GM18507 (cell line): ENCODE measurements at regions not wholly inside any gene's neighbourhood (a gene's known extent, or its start where the extent isn't known, plus 50 kb on each side); places are given as distances from the start of the nearest gene placed in this dataset.
A peak's percentile ranks its signal among the peaks of the same experiment; 100 is the strongest.
"Not testable (repeated sequence)": the region's sequence is repeated elsewhere in the genome, so short reads cannot be mapped to it uniquely, and the experiment has no call there.

ENCODE experiments used
- DNase-seq: peaks from one replicate; pipeline ENCODE4 v3.0.0; 2011; ENCODE audit warnings: low read depth; ENCODE audit not compliant: insufficient read length; ENCODE audit errors: extremely low spot score
- FAIRE-seq: peaks from 2 replicates; lab custom pipeline; 2011; peaks lifted over from hg19 to GRCh38; lab: Jason Lieb, UNC

DNA sequence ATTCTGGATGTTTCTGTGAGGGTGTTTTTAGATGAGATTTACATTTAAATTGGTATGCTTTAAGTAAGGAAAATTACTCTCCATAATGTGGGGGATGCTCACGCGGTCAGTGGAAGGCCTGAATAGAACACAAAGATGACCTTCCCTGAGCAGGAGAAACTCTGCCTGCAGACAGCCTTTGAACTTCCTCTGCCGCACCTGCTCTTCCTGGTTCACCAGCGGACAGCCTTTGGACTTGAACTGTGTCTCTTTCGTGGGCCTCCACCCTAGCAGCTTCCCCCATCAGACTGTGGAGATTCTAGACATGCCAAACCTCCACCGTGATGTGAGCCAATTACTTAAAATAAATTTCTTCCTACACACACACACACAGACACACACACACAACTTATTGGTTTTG, 210.7 kb downstream of the EFCAB11 start:
- DNase-seq (no peak), FAIRE-seq (no peak)

DNA sequence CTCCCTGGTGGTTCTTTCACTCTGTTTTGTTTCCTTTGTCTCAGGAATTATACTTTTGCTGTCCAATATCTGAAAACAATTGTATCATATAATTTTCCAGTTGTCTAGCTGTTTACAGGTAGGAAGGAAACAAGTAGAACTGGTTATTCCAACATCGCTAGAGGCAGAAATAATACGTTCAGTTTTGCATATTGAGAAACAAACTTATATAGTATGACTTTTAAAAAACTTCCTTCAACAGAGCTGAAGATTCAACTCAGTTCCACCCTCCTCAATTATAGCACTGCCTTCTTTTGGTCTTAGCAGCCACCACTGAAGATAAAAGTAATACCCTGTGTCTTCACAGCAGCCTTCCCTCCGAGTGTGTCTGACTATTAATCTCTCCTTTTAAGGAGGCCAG, 214.3 kb downstream of the EFCAB11 start:
- DNase-seq, result no peak
- no peak for FAIRE-seq

DNA sequence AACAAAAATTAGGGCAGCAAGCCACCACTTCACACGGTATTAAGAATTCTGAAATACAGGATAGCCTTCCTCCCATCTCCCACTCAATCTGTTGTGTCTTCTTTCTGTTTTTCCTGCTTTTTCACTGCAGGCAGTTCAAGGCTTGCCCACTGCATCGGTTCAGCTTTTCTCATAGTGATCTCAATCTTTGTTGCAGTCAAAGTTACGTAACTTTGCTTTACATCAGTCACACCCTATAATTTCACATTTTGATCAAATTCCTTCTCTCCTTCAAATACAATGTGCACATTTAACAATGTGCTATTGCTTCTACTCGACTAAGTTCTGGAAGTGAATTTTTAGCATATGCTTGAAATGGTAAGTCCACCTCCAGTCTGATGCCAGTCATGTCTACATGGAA, 217.6 kb downstream of the EFCAB11 start:
- DNase-seq, result no peak
- no peak for FAIRE-seq

DNA sequence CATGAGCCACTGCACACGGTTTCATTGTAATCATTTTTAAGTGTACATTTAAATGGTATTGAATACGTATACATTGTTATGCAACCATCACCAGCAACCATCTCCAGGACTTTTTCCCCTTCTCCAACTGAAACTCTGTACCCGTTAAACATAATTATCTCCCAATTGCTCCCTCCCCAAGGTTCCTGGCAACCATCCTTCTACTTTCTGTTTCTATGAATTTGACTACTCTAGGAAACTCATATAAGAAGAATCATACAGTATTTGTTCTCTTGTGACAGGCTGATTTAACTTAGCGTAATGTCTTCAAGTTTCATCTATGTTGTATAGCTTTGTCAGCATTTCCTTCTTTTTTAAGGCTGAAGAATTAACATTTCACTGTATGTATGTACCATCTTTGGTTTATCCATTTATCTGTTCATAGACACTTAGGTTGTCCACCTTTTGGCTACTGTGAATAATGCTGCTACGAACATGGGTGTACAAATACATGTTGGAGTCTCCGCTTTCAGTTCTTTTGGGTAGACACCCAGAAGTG, 223.1 kb downstream of the EFCAB11 start:
- no peak for FAIRE-seq
- DNase-seq, result no peak

DNA sequence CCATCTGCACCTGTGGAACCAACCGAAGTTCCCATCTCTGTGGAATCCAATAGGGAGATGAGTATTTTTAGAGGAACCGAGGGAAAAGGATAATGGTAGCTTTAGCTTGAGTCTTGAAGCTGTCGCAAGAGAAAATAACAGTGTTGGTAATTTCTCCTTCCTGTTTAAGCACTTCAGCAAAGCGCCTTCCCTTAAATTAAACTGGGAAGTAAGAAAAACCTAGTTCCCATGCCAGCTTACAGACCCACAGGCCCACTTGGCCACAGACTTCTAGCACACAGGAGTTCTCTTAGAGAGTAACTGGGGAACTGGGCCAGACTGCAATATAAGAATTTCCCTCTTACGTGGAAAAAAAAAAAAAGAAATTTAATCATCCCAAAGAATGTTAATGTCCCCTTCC, 223.8 kb downstream of the EFCAB11 start:
- FAIRE-seq, result no peak
- DNase-seq, result no peak

DNA sequence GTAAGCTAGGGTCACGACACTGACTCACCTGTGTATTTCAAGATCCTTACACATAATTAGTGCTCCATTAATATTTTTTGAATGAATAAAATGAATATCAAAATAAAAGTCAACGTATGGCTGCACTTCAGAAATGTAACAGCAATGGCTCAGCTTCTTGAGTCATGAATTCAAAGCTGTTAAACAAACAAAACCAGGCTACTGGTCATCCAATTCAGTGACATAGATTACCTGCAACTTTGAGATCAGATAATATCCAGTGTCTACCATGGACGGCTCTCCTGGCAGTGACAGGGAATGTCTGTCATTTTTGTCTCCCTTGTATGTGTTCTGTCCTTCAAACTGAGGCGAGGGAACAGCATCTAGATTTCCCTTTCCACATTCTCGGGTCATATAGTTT, 225.6 kb downstream of the EFCAB11 start:
- no peak for FAIRE-seq
- DNase-seq, result no peak

DNA sequence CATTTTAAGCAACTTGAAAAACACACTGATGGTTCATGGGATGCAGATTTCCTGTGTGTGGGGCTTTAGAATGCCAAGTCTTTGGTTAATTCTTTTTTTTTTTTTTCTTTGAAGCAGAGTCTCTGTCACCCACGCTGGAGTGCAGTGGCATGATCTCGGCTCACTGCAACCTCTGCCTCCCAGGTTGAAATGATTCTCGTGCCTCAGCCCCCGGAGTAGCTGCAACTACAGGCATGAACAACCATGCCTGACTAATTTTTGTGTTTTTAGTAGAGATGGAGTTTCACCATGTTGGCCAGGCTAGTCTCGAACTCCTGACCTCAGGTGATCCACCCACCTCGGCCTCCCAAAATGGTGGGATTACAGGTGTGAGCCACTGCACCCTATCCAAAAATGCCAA, 228.3 kb downstream of the EFCAB11 start:
- DNase-seq, FAIRE-seq: not testable (repeated sequence)

DNA sequence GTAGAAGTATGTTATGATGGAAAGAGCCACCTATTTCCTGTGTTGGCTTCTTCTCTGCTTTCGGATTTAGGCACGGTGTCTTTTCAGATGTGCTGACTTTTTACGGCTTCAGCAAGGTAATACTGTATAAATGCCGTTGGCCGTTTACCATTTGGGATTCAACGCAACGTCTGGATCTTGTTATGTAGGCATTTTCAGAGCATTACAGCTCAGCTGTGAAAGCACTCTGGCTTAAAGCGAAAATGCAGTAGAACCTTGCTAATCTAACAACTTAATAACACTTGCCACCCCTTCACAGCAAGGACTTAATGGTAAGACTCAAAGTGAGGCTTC, 229.9 kb downstream of the EFCAB11 start:
- FAIRE-seq (peak; percentile 26), DNase-seq (no peak)

DNA sequence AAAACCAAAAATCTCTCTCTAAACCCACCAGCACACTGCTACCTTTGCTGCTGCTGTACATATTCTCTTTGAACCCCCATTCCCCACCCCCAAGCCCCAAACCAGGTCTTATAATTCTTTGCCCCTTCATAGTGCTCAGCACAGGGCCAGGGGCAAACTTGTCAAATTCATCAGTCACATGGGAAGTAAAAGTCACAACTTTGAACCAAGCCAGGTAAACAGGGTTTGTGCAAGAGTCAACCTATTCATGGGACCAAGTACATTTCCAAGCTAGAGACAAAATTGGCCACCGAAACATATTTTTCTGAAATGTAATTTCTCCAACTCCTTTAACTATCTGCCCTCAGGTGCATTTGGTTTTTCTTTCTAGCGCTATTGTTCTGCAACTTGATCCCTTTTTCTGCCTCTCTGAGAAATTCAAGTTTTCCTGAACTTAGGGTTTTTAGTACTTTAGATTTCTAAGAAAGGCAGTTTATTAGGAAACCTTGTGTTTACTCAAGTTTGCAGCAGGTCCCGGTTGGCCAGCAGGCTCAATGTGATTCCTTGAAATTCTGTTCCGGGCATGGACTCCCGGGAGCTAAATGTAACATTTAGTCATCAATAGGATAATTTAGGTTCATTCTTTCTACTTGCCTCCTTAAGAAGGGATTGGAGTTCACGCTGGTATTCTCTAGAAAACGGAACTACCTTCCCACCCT, 230.5 kb downstream of the EFCAB11 start:
- DNase-seq, result no peak
- FAIRE-seq, result no peak

DNA sequence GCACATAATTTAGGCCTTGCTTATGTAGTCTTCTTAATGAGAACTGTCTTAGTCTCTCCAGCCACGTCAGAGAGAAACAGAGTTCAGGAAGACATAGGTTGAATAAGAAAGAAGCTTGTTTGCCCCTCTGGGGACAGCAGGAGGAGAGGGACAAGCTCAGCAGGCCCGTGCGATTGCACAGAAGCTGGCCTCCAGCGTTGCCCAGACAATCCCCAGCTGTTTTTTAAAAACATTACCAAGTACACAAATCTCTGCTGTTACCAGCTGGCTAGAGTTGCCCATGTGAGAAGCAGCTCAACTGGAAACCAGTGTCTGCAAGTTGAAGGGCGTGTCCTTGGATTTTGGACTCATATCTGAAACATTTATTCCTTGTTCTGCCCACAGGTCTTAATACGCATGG, 232.6 kb downstream of the EFCAB11 start:
- DNase-seq (no peak), FAIRE-seq (no peak)

DNA sequence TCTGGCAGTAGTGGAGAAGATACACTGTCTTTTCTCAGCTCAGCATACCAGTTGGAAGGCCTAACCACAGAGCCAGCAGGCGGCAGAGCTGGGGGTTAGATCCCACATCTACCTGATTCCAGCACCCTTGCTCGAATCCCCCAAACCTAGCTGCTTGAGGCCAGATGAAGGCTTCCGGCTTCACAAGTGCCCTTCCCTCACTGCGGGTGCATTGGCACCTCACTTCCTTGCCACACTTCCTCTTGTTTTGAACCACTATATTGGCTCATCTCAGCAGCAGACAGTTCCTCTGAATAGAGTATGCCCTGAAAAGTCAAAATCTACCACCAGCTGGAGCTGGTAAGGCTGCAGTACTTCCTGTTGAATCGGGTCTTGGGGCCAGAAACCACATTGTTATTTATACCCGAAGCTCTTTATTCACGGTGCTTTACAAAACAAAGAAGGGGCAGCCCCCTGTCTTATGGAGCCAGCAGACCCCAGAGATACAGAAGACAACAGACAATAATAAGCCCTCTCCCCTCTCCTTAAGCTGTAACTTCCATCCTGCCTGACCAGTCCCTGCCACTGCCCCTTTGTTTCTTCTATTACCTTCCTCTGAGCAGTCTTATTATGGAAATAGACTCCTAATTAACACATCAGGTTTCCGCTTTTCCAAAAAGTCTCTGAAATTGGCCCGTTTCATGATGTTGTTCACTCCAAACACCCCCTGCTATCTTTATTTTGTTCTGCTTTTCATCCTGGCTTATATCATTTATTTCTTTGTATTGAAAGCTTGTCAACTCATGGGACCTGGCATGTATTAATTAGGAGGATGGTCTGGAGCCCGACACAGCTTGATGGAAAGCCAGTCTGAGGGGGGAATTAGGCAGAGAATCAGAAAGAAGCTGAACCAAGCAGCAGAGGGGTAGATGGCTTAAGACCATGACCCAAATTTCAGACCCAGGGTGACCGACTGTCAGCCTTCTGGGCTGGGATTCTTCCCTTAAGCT, 233.5 kb downstream of the EFCAB11 start:
- FAIRE-seq (peak; percentile 69), DNase-seq (no peak)

DNA sequence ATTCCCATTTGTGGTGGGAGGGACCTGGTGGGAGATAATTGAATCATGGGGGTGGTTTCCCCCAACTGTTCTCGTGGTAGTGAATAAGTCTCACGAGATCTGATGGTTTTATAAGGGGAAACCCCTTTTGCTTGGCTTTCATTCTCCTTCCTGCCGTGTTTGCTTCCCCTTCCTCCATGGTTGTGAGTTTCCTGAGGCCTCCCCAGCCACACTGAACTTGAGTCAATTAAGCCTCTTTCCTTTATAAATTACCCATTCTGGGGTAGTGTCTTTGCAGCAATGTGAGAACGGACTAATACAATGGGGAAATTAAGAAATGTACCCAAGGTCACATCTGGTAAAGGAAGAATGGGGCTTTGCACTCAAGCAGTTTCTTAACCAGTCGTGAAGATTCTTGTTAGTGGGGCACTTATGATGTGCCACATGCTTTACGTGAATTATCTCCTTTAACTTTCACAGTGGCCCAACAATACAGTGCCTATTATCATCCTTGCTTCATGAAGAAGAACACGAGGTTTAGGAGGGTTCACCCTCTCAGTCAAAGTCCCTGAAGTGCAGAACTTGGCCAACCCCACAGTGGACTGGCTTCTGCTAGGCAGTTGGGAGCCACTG, 234.3 kb downstream of the EFCAB11 start:
- no peak for DNase-seq
- no peak for FAIRE-seq

DNA sequence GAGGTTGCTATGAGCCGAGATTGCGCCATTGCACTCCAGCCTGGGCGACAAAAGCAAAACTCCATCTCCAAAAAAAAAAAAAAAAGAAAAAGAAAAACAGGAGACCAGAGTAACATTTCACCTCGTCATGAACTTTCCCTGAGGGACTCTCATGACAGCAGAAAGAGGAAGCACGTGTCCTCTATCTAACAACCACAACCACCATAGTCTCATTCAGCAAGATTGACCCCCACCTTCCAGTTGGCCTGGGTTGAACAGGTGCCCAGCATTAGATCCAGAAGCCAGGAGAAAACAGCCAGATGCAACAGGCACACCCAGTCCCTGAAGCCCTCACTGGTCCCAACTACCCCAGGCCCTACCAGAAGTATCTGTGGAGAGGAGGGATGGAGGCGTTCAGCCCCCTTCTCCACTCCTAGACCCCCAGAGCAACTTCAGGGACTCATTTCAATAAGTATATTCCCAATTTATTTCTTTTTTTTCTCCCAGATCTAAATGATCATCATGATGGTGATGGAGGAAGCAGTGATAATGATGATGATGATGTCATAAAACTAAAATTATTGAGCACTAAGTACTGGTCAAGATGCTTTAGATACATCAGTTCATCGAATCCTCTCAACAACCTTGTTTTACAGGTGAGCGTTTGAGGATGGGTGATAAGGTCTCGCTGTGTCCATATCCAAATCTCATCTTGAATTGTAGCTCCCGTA, 235.0 kb downstream of the EFCAB11 start:
- FAIRE-seq, result peak; percentile 60
- no peak for DNase-seq

DNA sequence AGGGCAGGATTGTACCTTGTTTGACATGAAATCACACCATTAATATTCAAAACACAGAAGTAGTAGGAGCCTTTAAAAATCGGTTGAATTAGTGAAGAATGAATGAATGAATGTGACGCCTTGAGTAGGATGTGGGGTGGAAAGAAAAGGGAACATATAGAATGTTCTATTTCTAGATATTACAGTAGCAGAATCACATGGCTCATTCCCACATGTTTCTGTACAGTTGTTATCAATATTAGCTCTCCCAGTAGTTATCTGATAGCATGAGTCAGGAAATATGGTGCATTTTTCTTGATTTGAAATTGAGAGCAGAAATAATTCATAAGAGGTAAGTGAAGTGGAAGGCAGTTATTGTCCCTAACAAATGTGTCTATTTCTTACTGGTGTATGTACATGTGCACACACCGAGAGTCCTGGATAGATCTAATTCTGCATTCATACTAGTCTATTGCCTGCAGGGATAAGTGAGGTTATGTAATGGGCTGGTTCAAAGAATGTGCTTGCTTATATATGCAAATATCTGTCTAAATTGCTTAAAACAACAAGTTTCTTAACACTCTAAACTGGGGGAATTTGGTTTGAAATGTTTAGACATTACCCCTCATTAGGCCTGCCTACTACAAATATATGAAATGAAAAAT, 245.4 kb downstream of the EFCAB11 start:
- DNase-seq, result no peak
- no peak for FAIRE-seq

DNA sequence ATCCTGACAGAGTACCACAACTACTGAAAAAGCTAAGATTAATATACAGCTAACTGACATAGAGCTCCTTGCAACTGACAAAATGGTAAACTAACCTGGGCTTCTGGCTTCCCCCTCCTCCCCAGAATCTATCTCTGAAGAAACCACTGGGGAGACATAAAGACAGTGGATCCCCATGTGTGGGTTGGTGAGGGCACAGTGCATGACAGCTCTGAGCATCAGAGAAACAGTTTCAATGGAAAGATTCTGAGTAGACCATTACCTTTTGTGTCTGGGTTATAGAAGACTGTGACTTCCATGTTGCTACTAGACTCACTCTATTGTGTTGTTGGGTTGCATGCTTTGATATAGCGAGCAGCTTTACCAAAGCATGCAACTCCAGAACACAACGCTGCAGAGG, 247.4 kb downstream of the EFCAB11 start:
- no peak for DNase-seq
- no peak for FAIRE-seq

DNA sequence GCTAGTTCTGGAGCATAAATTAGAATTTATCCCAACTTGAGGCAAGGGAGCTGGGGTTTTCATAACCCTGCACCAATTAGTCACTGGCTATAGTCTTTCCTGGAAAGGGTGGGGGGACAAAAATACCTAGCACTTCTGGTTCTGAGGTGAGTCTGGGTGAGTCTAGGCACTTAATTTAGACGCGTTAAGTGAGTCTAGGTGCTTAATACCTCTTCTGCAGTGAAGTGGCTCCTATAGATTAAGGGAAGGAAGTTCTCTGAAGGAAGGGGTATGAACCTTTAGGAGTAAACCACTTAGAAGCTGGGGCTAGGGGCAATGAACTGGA, 251.7 kb downstream of the EFCAB11 start:
- FAIRE-seq (no peak), DNase-seq (no peak)

DNA sequence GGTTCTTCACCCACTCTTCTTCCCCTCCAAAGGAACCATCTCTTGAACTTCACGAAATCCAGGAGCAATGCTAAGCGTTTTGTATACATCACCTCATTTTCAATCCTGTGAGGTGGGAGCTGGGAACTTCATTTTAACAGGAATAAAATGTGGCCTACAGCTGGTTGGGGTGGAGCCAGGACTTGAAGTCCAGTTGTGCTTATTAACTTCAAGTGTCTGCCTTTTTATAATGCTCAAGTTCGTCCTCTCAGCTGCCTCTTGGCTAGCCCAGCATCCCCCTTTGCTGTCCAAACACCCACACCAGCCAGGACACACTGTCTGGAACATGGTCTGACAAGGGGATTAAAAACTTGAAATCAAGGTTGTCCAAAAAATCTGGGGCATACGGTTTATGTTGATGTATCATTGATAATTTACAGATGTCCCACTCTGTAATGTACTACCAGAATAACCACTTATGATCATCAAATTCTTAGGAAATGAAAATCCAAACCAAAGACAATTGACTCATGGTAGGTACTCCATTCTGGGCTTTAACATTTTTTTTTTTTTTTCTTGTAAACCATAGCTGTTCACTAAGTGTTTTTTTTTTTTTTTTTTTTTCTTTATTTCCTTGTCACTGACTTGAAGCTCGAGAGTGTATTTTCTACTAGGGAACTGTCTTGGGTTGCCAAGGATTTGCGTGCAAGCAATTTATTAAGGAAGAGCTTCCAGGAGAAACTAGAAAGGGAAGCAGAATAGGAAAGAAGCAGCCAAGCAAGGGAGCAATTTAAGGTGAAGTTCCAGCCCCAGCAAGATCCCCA, 252.3 kb downstream of the EFCAB11 start:
- no peak for DNase-seq
- FAIRE-seq, result no peak

DNA sequence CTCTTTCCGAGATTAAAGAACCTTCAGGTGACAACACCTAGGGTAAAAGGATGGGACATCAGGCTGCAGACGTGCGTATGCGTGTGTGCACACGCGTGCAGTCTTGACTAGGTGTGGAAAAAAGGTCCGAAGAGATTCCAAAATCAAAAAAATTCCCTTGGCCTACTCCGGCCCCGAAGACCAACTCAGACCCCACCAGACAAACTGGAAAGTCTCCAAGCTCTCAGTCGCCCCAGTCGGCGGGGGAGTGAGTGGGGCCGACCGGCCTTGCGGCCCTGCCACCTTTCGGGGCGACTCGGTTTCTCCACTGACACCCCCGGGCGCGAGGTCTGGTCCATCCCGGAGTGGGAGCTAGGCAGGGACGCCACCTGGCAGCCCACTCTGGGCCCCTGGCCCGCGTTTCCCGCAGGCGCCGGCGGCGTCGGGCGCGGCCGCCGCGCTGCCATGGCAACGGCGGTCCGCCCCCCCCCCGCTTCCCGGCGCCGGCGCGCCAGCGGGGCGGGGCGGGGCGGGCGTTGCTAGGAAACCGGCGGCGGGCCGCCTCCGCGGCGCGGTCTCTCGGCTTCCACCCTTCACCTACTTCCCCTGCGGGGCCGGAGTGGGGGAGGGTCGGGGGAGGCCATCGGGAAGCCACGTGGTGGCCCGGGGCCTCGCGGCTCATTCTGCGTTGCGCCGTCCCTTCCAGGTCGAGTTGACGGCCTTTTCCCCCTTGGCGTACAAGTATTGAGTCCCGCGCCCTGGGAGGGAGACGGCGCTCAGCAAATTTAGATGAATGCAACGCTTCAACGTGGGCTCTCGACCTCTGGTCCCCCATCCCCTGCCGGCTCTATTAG, 253.1 kb downstream of the EFCAB11 start:
- peak; percentile 59 for FAIRE-seq
- DNase-seq, result peak; percentile 72
